Activated naive CD8-positive, alpha-beta T cell treated with anti-CD3 and anti-CD28 coated beads, Interleukin-2, amount 10 ng/mL, durations not matched to agents 7 days and 5 days (primary cell): ENCODE measurements at regions not wholly inside any gene's neighbourhood (a gene's known extent, or its start where the extent isn't known, plus 50 kb on each side); places are given as distances from the start of the nearest gene placed in this dataset.

Experiments used
- ATAC-seq: fragments of 150-1000 bp; cut with Tn5 transposase; one replicate; pipeline ENCODE4 v1.10.0; 2021; ENCODE audit warnings: low read depth, moderate library complexity
- POLR2A ChIA-PET: fragments of 350-600 bp; sonication (Branson Sonifier 250); formaldehyde crosslinking; loops from one replicate; lab custom pipeline; 2021; ENCODE audit warnings: antibody characterized with exemption; lab: Charles Lee
- DNase-seq: peaks from one replicate; pipeline ENCODE4 v3.0.0; 2021
- H3K27ac Mint-ChIP-seq: one replicate; pipeline ENCODE4 v1.8.0; 2022; ENCODE audit warnings: mild to moderate bottlenecking, mixed read lengths
- H3K27me3 Mint-ChIP-seq: one replicate; pipeline ENCODE4 v1.8.0; 2022; ENCODE audit warnings: mild to moderate bottlenecking, moderate library complexity, mixed read lengths
- H3K36me3 Mint-ChIP-seq: one replicate; pipeline ENCODE4 v1.8.0; 2021; ENCODE audit warnings: mild to moderate bottlenecking, mixed read lengths
- H3K4me1 Mint-ChIP-seq: one replicate; pipeline ENCODE4 v1.8.0; 2021; ENCODE audit warnings: mixed read lengths
- H3K4me3 Mint-ChIP-seq: one replicate; pipeline ENCODE4 v1.8.0; 2022; ENCODE audit warnings: mild to moderate bottlenecking, moderate library complexity, mixed read lengths
- H3K9me3 Mint-ChIP-seq: one replicate; pipeline ENCODE4 v1.8.0; 2021; ENCODE audit warnings: mixed read lengths

DNA sequence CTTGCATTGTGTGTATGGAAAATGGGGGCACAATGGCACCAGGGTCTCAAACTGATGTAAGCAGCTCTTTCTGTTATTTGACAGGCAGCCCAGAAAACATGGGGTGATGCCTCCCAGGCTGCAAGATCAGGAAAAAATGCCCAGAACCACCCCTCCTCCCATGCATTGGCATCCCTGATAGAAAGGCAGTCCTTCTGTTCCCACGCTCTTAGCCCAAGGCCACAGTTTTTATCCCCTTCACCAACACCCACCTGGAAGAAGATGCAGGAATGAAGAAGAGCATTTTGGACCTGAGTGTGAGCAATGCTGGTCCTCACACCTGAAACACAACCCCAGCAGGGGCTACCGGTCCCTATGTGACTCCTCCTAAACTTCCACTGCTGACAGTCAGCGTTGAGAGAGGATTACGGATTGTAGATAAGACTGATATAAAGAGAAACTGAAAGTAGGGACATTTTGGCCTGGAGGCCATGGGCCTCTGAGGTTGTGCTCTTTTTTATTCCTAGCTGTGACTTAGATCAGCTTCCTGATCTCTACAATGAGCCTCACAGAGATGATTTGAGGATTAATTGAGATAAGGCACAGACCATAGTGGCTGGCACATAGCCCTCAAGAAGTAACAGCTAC lies 386.0 kb upstream of the ATP5MC3 start:
- POLR2A ChIA-PET, result no interaction called here
- ATAC-seq (peak; percentile 39), DNase-seq (no peak)
- no peaks in the 10 kb centered on the region for H3K9me3 Mint-ChIP-seq
- peaks cover 3% of the 10 kb centered on the region for H3K4me1 Mint-ChIP-seq
- H3K36me3 Mint-ChIP-seq, result no peaks in the 10 kb centered on the region
- H3K4me3 Mint-ChIP-seq, result no peak overlapping the region
- H3K27ac Mint-ChIP-seq, result no peak overlapping the region
- H3K27me3 Mint-ChIP-seq, result peaks cover 12% of the 10 kb centered on the region

DNA sequence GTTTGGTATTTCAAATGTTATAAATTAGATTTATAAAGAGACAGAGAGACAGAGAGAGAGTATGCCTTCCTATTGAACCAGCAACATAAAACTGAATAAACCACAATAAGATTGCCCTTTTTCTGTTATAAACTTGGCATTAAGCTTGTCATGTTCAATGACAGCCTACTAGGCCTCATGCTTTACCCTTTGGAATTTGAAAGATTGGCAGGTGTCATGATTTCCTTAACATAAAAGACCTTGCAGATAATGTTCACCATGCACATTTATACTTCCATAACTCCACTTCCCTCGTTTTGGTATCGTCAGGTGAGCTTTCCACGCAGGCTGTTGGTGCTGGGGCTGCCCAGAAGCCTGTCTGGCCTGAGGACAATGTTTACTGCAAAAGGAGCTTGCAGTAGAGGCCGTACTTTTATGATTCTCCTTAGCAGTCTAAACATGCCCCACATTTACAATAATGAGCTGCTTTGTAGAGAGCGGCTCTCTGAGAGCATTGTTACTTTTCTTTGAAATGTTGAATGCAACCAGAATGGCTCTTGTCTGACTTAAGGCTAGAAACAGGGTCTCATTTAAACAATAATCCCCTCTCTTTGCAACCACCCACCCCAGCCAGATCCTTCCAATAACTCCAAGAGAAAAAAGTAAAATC lies 379.1 kb upstream of the ATP5MC3 start:
- POLR2A ChIA-PET, result no interaction called here
- Mint-ChIP-seq H3K36me3 (no peaks in the 10 kb centered on the region), H3K27me3 (peaks cover 7% of the 10 kb centered on the region), H3K4me1 (no peaks in the 10 kb centered on the region), H3K9me3 (no peaks in the 10 kb centered on the region), H3K4me3 (no peak overlapping the region), H3K27ac (no peak overlapping the region)
- ATAC-seq, result no peak
- DNase-seq, result no peak

DNA sequence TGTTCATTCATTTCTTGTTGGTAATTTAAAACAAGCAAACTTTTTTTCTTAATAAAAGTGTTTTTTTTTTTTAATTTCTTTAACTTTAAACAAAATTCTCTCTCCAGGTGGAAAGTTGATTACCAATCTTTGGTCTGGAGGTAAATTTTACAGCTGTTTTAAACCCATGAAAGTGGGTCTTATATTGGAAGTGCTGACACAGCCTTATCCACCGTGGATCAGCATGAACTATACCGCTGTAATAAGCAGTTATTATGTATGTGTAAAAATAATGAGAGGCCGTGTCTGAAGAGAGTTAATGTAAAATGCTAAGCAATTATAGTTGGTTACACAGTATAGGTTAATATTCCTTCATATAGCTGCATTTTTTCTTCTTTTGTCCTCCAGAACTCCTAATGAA lies 378.1 kb upstream of the ATP5MC3 start:
- H3K4me1 Mint-ChIP-seq, result no peaks in the 10 kb centered on the region
- H3K36me3 Mint-ChIP-seq, result no peaks in the 10 kb centered on the region
- ATAC-seq (no peak), DNase-seq (no peak)
- no peak overlapping the region for H3K4me3 Mint-ChIP-seq
- H3K9me3 Mint-ChIP-seq, result no peaks in the 10 kb centered on the region
- H3K27me3 Mint-ChIP-seq, result peaks cover 5% of the 10 kb centered on the region
- no peak overlapping the region for H3K27ac Mint-ChIP-seq
- POLR2A ChIA-PET, result no interaction called here

DNA sequence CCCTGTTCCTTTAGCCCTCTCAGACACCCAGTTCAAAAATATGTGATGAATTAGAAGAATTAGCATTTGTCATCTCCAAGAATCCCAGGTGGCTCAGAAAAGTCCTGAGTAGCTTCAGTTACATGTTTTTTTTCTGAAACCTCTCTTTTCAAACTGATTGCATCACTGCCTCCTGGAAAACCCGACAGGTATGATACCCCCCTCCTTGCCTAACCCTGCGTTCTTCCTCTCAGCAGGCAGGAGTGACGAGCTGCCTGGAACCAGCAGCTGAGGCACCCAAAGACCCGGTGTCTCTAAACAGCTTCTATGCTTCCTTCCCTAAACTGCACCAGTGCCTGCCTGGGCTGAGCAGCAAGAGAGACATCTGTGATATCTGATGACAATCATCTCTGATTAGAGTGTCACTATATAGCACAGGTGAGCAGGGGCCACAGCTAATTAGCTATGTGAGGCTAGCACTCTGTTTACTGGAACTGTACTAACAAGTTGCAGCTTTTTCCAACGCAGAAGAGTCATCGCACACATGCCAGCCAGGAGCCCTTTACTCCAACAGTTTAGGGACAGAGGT lies 376.4 kb upstream of the ATP5MC3 start:
- POLR2A ChIA-PET, result no interaction called here
- Mint-ChIP-seq H3K27ac (no peak overlapping the region), H3K4me3 (no peak overlapping the region), H3K27me3 (peaks cover 7% of the 10 kb centered on the region), H3K9me3 (no peaks in the 10 kb centered on the region), H3K4me1 (no peaks in the 10 kb centered on the region), H3K36me3 (no peaks in the 10 kb centered on the region)
- ATAC-seq (no peak), DNase-seq (no peak)

DNA sequence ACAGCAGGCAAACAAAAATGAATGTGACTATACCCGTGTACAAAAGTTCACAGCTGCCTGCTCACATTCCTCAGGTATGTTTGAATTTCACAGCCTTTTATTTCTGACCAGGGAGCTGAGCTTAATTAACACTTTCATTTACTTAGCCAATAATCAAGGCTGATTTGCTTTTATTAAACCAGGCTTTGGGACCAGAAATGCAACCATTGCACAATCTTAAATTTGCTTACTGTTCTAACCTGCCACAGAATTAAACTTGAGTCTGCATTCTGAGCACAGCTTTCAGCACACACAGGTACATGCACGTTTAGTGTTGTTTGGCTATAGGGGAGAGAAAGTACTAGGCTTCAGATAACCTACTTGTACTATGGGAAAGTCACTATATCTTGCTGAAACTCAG lies 372.4 kb upstream of the ATP5MC3 start:
- Mint-ChIP-seq H3K27me3 (peaks cover 8% of the 10 kb centered on the region), H3K36me3 (no peaks in the 10 kb centered on the region), H3K4me1 (no peaks in the 10 kb centered on the region), H3K9me3 (no peaks in the 10 kb centered on the region), H3K27ac (no peak overlapping the region), H3K4me3 (no peak overlapping the region)
- POLR2A ChIA-PET, result no interaction called here
- ATAC-seq, result no peak
- no peak for DNase-seq

DNA sequence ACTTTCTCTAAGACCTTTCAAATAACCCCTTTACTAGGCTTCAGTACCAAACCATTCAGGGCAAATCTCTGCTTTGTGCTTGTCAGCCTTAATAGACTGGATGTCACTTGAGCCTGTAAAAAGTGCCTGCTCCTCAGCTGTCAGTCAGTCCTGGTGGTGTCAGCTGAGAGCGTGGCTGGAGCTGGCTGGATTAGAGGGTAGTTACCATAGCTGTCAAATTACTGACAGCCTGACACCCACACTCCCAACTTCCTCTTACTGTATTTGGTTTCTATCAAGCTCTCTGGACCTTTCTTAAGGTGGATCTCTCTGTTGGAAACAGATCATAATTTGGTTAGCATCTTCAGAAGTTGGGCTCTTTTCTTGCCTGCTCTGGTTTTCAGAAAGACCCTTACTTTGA lies 371.4 kb upstream of the ATP5MC3 start:
- no peaks in the 10 kb centered on the region for H3K36me3 Mint-ChIP-seq
- ATAC-seq, result no peak
- peaks cover 5% of the 10 kb centered on the region for H3K27me3 Mint-ChIP-seq
- no peaks in the 10 kb centered on the region for H3K4me1 Mint-ChIP-seq
- H3K4me3 Mint-ChIP-seq, result no peak overlapping the region
- POLR2A ChIA-PET, result no interaction called here
- no peak for DNase-seq
- H3K9me3 Mint-ChIP-seq, result no peaks in the 10 kb centered on the region
- no peak overlapping the region for H3K27ac Mint-ChIP-seq

DNA sequence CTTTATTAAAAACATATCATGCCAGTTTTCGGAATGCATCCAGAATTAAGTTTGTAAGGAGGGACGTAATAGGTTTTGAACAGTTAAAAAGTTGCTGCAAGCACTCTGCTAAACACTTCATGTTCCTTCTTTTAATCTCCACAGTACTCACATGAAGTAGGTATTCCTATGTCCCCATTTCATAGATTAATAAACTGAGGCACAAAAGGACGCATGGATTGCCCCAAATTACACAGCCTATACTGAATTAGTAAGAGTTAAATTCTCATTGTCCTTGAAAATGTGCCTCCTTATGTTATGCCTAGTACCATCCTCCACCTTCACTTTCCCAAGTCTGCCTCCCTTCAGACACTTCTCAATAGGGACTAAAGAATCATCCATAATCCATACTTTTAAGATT lies 358.9 kb upstream of the ATP5MC3 start:
- POLR2A ChIA-PET, result no interaction called here
- ATAC-seq (no peak), DNase-seq (no peak)
- Mint-ChIP-seq H3K27ac (no peak overlapping the region), H3K4me1 (no peaks in the 10 kb centered on the region), H3K9me3 (peaks cover 2% of the 10 kb centered on the region), H3K36me3 (no peaks in the 10 kb centered on the region), H3K27me3 (peaks cover 2% of the 10 kb centered on the region), H3K4me3 (no peak overlapping the region)

DNA sequence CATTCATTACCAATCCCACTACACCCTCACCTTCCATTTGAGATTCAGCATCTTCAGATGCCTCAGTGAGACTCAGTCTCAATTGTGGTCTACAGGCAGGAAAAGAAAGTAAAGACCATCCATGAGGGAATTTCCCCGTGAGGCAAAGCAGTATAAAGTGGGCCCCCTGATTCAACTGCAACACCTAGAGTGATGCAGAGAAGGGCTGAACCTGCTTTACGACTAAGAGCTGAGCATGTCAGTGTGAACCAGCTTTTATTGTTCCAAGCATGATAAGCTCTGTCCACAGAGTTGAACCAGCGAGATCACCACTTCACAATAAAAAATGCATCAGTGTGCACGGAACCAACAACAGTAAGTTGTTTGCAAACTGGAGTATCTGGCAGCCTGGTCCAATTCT lies 357.6 kb upstream of the ATP5MC3 start:
- ATAC-seq, result no peak
- H3K4me1 Mint-ChIP-seq, result no peaks in the 10 kb centered on the region
- H3K4me3 Mint-ChIP-seq, result no peak overlapping the region
- H3K27ac Mint-ChIP-seq, result no peak overlapping the region
- POLR2A ChIA-PET, result no interaction called here
- H3K9me3 Mint-ChIP-seq, result peaks cover 4% of the 10 kb centered on the region
- H3K36me3 Mint-ChIP-seq, result no peaks in the 10 kb centered on the region
- H3K27me3 Mint-ChIP-seq, result peaks cover 2% of the 10 kb centered on the region
- no peak for DNase-seq

DNA sequence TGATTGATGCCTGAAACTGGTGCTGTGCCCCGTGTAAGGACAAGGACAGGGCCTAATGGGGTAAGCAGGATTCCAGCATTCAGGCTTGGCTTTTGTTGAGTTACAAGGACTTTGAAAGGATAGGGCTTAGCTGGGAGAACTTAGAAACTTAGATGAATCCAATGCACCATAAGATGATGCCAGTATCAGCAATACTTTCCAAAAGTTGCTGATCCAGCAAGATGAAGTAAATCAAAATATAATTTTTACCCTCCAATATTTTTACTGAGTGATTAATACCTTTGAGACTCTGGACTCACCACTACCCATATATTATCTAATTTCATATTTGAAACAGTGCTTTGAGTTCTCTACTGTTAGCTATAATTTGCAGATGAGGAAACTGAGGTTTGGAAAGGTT lies 354.5 kb upstream of the ATP5MC3 start:
- H3K4me3 Mint-ChIP-seq, result no peak overlapping the region
- POLR2A ChIA-PET, result no interaction called here
- H3K4me1 Mint-ChIP-seq, result no peaks in the 10 kb centered on the region
- no peak for ATAC-seq
- H3K9me3 Mint-ChIP-seq, result peaks cover 5% of the 10 kb centered on the region
- H3K36me3 Mint-ChIP-seq, result no peaks in the 10 kb centered on the region
- H3K27me3 Mint-ChIP-seq, result peaks cover 7% of the 10 kb centered on the region
- no peak for DNase-seq
- no peak overlapping the region for H3K27ac Mint-ChIP-seq

DNA sequence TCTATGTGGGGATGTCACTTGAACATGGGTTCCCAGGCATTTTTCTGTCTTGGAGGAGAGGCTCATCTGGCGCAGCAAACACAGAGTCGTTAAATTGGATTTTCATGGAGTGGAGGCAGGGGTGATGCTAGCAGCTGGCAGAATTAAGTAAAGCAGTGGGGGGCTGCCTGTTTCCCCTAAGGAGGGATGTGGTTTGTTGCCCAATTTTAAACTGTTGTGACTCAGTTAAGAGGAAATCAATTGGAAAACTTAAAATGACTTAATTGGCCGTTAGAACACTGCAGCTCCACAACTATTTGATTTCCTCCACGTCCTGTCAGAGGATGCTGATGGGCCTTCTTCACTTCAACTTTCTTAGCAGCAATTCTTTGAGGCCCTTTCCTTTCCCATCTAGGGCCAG lies 354.1 kb upstream of the ATP5MC3 start:
- Mint-ChIP-seq H3K27me3 (peaks cover 7% of the 10 kb centered on the region), H3K4me1 (no peaks in the 10 kb centered on the region), H3K36me3 (no peaks in the 10 kb centered on the region), H3K9me3 (peaks cover 5% of the 10 kb centered on the region), H3K4me3 (no peak overlapping the region), H3K27ac (no peak overlapping the region)
- POLR2A ChIA-PET, result no interaction called here
- DNase-seq (no peak), ATAC-seq (no peak)

DNA sequence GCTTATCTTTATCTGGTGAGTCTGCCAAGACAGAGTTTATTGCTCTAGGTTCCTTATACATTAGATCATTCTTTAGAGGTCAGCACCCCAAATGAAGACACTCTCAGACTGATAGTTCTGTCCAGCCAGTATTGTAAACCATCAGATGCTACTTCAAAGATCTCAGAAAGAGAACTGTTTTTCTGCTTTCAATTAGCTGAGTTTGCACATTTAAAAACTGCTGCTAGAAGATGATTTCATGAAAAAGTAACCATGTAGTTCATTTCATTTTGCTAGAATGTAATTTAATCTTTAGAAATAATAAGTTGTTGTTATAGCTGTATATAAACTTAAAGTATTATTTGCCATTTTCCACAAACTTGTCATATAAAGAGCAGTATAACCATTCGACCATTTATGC lies 344.5 kb upstream of the ATP5MC3 start:
- H3K4me3 Mint-ChIP-seq, result no peak overlapping the region
- POLR2A ChIA-PET, result no interaction called here
- no peaks in the 10 kb centered on the region for H3K36me3 Mint-ChIP-seq
- ATAC-seq (no peak), DNase-seq (no peak)
- no peak overlapping the region for H3K27ac Mint-ChIP-seq
- H3K27me3 Mint-ChIP-seq, result peaks cover 2% of the 10 kb centered on the region
- no peaks in the 10 kb centered on the region for H3K9me3 Mint-ChIP-seq
- no peaks in the 10 kb centered on the region for H3K4me1 Mint-ChIP-seq

DNA sequence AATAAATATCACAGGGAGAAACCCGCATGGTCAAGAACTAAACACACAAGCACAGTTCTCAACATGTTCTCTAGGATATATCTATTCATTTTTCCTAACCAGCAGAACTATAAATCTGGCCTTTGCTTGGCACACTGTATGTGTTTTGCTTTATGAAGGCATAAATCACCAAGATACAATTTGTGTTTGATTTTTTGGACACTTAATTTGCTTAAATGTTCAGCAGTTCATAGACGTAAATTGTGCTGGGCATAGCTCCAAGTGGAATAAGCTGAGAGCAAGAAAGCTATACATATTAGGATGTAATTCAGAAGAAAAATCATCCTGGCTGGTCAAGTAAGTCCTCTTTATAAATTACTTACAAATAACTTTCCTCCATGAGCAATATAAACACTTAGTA lies 341.5 kb upstream of the ATP5MC3 start:
- Mint-ChIP-seq H3K27ac (no peak overlapping the region), H3K4me3 (no peak overlapping the region), H3K4me1 (no peaks in the 10 kb centered on the region), H3K36me3 (no peaks in the 10 kb centered on the region), H3K27me3 (peaks cover 2% of the 10 kb centered on the region), H3K9me3 (no peaks in the 10 kb centered on the region)
- no peak for ATAC-seq
- POLR2A ChIA-PET, result no interaction called here
- no peak for DNase-seq

DNA sequence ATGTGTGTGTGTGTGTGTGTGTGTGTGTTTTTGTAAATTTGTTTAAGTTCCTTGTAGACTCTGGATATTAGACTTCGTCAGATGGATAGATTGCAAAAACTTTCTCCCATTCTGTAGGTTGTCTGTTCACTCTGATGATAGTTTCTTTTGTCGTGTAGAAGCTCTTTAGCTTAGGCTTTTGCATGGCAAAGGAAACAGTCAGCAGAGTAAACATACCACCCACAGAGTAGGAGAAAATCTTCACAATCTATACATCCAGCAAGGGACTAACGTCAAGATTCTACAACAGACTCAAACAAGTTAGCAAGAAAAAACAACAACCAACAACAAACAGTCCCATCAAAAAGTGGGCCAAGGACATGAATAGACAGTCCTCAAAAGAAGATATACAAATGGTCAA lies 336.7 kb upstream of the ATP5MC3 start:
- no peak for ATAC-seq
- H3K36me3 Mint-ChIP-seq, result no peaks in the 10 kb centered on the region
- POLR2A ChIA-PET, result no interaction called here
- no peaks in the 10 kb centered on the region for H3K27me3 Mint-ChIP-seq
- no peak for DNase-seq
- H3K4me3 Mint-ChIP-seq, result no peak overlapping the region
- H3K27ac Mint-ChIP-seq, result no peak overlapping the region
- no peaks in the 10 kb centered on the region for H3K4me1 Mint-ChIP-seq
- no peaks in the 10 kb centered on the region for H3K9me3 Mint-ChIP-seq

DNA sequence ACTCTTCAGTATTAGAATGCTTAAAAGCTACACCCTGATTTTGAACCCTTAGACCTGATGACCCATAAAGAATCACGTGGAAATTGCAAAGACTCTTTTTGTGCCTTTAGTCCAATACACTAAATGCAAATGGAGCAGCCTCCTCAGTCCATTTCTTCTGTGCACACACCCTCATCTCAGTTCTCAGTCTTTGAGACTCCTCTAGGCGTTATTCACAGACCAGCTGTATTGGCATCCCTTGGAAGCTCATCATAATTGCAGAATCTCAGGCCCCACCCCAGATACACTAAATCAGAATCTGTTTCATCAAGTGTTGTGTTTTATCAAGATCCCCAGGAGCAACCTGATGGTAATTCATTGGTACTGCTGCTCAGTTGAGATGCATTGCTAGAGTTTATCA lies 335.0 kb upstream of the ATP5MC3 start:
- H3K4me3 Mint-ChIP-seq, result no peak overlapping the region
- POLR2A ChIA-PET, result no interaction called here
- no peak for DNase-seq
- H3K27me3 Mint-ChIP-seq, result no peaks in the 10 kb centered on the region
- no peaks in the 10 kb centered on the region for H3K36me3 Mint-ChIP-seq
- no peak for ATAC-seq
- no peaks in the 10 kb centered on the region for H3K9me3 Mint-ChIP-seq
- no peak overlapping the region for H3K27ac Mint-ChIP-seq
- no peaks in the 10 kb centered on the region for H3K4me1 Mint-ChIP-seq
